ENCODE measurements at regions not wholly inside any gene's neighbourhood (a gene's known extent, or its start where the extent isn't known, plus 50 kb on each side); places are given as distances from the start of the nearest gene placed in this dataset.

DNA sequence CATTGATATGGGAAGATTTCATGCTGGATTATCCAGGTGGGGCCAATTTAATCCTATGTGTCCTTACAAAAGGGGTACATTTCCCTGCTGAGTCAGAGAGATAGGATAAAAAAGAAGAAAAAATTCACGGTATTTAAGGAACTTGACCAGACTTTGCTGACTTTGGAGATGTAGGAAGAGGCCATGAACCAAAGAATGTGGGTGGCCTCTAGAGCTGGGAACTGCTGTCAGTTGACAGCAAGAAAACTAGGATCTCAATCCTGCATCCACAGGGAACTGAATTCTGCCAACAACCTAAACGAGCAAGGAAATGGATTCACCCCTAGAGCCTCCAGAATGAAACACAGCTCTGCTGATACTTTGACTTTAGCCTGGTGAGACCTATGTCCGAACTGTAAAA is 148.1 kb upstream of the SLC24A5 start:
- Histone ChIP-seq H3K4me3 (no peak overlapping the region), H3K9me3 (ENCODE audit: control insufficient read depth in 4 of 4, insufficient read depth in 3 of 4, low read length in 3 of 4) (no peaks in the 10 kb centered on the region), H3K4me1 (ENCODE audit: control insufficient read depth in 5 of 5, insufficient read depth in 5 of 5, low read length in 5 of 5) (no peaks in the 10 kb centered on the region), H3K36me3 (ENCODE audit: control insufficient read depth in 4 of 4, insufficient read depth in 4 of 4, low read length in 4 of 4) (no peaks in the 10 kb centered on the region), H3K27ac (ENCODE audit: low read depth in 1 of 2, low read length in 1 of 2) (no peak overlapping the region), H3K27me3 (ENCODE audit: control insufficient read depth in 3 of 3, insufficient read depth in 3 of 3, low read length in 2 of 3) (no peaks in the 10 kb centered on the region), H3K9ac (ENCODE audit: insufficient read depth in 1 of 2, low read length in 2 of 2) (no peak overlapping the region)
- DNase-seq (no peak), ATAC-seq (ENCODE audit: insufficient read depth, low FRiP score) (no peak)
- 74 to 80% methylated on average over 3 of the region's 3 CpGs for WGBS, 2 donors
- TF ChIP-seq, protein P1, sequence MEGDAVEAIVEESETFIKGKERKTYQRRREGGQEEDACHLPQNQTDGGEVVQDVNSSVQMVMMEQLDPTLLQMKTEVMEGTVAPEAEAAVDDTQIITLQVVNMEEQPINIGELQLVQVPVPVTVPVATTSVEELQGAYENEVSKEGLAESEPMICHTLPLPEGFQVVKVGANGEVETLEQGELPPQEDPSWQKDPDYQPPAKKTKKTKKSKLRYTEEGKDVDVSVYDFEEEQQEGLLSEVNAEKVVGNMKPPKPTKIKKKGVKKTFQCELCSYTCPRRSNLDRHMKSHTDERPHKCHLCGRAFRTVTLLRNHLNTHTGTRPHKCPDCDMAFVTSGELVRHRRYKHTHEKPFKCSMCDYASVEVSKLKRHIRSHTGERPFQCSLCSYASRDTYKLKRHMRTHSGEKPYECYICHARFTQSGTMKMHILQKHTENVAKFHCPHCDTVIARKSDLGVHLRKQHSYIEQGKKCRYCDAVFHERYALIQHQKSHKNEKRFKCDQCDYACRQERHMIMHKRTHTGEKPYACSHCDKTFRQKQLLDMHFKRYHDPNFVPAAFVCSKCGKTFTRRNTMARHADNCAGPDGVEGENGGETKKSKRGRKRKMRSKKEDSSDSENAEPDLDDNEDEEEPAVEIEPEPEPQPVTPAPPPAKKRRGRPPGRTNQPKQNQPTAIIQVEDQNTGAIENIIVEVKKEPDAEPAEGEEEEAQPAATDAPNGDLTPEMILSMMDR (IDR thresholded peaks at IDR 0.05; ENCODE audit: control extremely low read depth, extremely low read depth): no peak

DNA sequence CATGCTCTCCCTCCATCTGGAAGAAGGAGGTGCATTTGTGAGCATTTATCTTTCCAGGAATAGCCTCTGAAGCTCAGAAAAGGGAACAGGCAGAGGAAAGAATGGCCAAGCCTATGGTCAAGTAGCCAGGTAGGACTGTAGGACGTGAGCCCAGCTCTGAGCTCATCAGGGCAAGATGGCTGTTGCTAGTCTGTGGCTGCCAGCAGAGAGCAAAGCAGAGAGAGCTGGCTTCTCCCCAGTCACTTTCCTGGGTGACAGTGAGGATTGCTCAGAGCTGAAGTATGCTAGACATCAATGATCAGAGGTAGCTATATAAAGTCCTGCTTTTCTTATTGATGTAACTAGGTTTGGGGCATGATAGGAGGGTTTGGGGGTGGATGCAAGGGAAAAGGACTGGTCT is 146.1 kb upstream of the SLC24A5 start:
- Histone ChIP-seq H3K27me3 (ENCODE audit: control insufficient read depth in 3 of 3, insufficient read depth in 3 of 3, low read length in 2 of 3) (no peaks in the 10 kb centered on the region), H3K4me1 (ENCODE audit: control insufficient read depth in 5 of 5, insufficient read depth in 5 of 5, low read length in 5 of 5) (no peaks in the 10 kb centered on the region), H3K27ac (ENCODE audit: low read depth in 1 of 2, low read length in 1 of 2) (no peak overlapping the region), H3K9me3 (ENCODE audit: control insufficient read depth in 4 of 4, insufficient read depth in 3 of 4, low read length in 3 of 4) (no peaks in the 10 kb centered on the region), H3K9ac (ENCODE audit: insufficient read depth in 1 of 2, low read length in 2 of 2) (no peak overlapping the region), H3K36me3 (ENCODE audit: control insufficient read depth in 4 of 4, insufficient read depth in 4 of 4, low read length in 4 of 4) (no peaks in the 10 kb centered on the region), H3K4me3 (no peak overlapping the region)
- DNase-seq (no peak), ATAC-seq (ENCODE audit: insufficient read depth, low FRiP score) (no peak)
- WGBS, 2 donors: 57 to 63% methylated on average over 1 of the region's 1 CpG
- TF ChIP-seq, protein P1 (IDR thresholded peaks at IDR 0.05; ENCODE audit: control extremely low read depth, extremely low read depth): no peak

DNA sequence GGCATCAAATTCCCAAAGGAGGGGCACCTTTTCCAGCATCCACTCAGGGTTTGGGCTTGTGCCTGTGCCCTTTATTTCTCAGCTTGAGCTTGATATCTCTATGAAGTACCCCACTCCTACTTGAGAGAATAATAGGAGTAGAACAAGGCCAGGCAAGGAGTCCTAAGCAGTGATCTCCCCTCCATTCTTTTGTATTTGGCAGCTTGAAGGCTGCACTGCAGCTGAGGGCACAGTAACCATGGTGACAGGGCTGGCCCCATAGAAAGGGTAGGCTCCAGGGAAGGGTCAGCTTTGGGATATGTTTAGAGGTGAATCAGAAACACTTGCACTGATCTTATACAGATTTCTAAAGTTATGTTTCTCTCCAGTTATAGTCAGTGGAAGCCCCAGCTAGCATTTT is 145.4 kb upstream of the SLC24A5 start:
- H3K27ac ChIP-seq (ENCODE audit: low read depth in 1 of 2, low read length in 1 of 2): no peak overlapping the region
- ATAC-seq (ENCODE audit: insufficient read depth, low FRiP score): no peak
- H3K27me3 ChIP-seq (ENCODE audit: control insufficient read depth in 3 of 3, insufficient read depth in 3 of 3, low read length in 2 of 3): no peaks in the 10 kb centered on the region
- no peaks in the 10 kb centered on the region for H3K36me3 ChIP-seq (ENCODE audit: control insufficient read depth in 4 of 4, insufficient read depth in 4 of 4, low read length in 4 of 4)
- H3K4me3 ChIP-seq: no peak overlapping the region
- no peak overlapping the region for H3K9ac ChIP-seq (ENCODE audit: insufficient read depth in 1 of 2, low read length in 2 of 2)
- DNase-seq: no peak
- TF ChIP-seq, protein P1 (IDR thresholded peaks at IDR 0.05; ENCODE audit: control extremely low read depth, extremely low read depth): no peak
- H3K9me3 ChIP-seq (ENCODE audit: control insufficient read depth in 4 of 4, insufficient read depth in 3 of 4, low read length in 3 of 4): no peaks in the 10 kb centered on the region
- no peaks in the 10 kb centered on the region for H3K4me1 ChIP-seq (ENCODE audit: control insufficient read depth in 5 of 5, insufficient read depth in 5 of 5, low read length in 5 of 5)

DNA sequence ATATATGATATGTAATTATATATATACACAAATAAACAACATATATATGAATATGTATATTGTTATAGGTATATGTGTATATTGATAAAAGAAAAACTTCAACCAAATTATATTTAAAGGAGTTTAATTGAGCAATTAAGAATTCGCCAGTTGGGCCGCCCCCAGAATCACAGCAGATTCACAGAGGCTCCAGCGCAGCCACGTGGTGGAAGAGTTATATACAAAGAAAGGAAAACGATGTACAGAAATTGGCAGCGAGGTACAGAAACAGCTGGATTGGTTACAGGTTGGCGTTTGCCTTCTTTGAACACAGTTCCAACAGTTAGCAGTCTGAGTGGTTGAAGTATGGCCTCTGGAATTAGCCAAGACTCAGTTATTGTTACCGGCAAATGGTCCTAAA is 137.3 kb upstream of the SLC24A5 start:
- 75 to 79% methylated on average over 8 of the region's 8 CpGs for WGBS, 2 donors
- ATAC-seq (ENCODE audit: insufficient read depth, low FRiP score) (no peak), DNase-seq (no peak)
- peaks cover 0 to 6% (median 0%) of the 10 kb centered on the region in 5 donors for H3K4me1 ChIP-seq (ENCODE audit: control insufficient read depth in 5 of 5, insufficient read depth in 5 of 5, low read length in 5 of 5)
- H3K9me3 ChIP-seq (ENCODE audit: control insufficient read depth in 4 of 4, insufficient read depth in 3 of 4, low read length in 3 of 4): no peaks in the 10 kb centered on the region
- H3K27me3 ChIP-seq (ENCODE audit: control insufficient read depth in 3 of 3, insufficient read depth in 3 of 3, low read length in 2 of 3): no peaks in the 10 kb centered on the region
- no peaks in the 10 kb centered on the region for H3K36me3 ChIP-seq (ENCODE audit: control insufficient read depth in 4 of 4, insufficient read depth in 4 of 4, low read length in 4 of 4)
- H3K9ac ChIP-seq (ENCODE audit: insufficient read depth in 1 of 2, low read length in 2 of 2): no peak overlapping the region
- TF ChIP-seq, protein P1 (IDR thresholded peaks at IDR 0.05; ENCODE audit: control extremely low read depth, extremely low read depth): no peak
- H3K27ac ChIP-seq (ENCODE audit: low read depth in 1 of 2, low read length in 1 of 2): no peak overlapping the region
- H3K4me3 ChIP-seq: no peak overlapping the region

Measured in lung (tissue), 11 donors.